PC-9 (cell line): ENCODE measurements at regions not wholly inside any gene's neighbourhood (a gene's known extent, or its start where the extent isn't known, plus 50 kb on each side); places are given as distances from the start of the nearest gene placed in this dataset.
"Not testable (repeated sequence)": the region's sequence is repeated elsewhere in the genome, so short reads cannot be mapped to it uniquely, and the experiment has no call there.

Experiments used
- CTCF ChIP-seq: fragments of 200-600 bp; sonication (generic); conservative IDR thresholded peaks from 2 replicates; pipeline ENCODE4 v1.6.1; 2017; ENCODE audit warnings: mixed run types, antibody characterized with exemption, mild to moderate bottlenecking, moderate library complexity
- EZH2 ChIP-seq: fragments of 200-600 bp; sonication (generic); IDR thresholded peaks from 2 replicates; pipeline ENCODE4 v1.8.0; 2017; ENCODE audit warnings: antibody characterized with exemption, low read depth

GRCh38 chr4:60487118-60487761 lies 712.9 kb upstream of the ADGRL3 start:
- TF ChIP-seq CTCF, EZH2: not testable (repeated sequence)
